Body of pancreas (tissue), 4 donors: ENCODE measurements at regions not wholly inside any gene's neighbourhood (a gene's known extent, or its start where the extent isn't known, plus 50 kb on each side); places are given as distances from the start of the nearest gene placed in this dataset.
"Not testable (repeated sequence)": the region's sequence is repeated elsewhere in the genome, so short reads cannot be mapped to it uniquely, and the experiment has no call there.

Source experiments
- CTCF ChIP-seq, 7 experiments: fragments of 450-650 bp in 4 of 7; fragments of 200-600 bp in 3 of 7; sonication (generic) in 3 of 7; IDR thresholded peaks; one replicate each; pipeline ENCODE4 v1.5.1; 2016 to 2019; ENCODE audit warnings: antibody characterized with exemption in 7 of 7
- POLR2A ChIP-seq, 3 donors: fragments of 450-650 bp; IDR thresholded peaks; one replicate each; pipeline ENCODE4 v1.6.1; 2016; ENCODE audit warnings: antibody characterized with exemption in 3 of 3, mild to moderate bottlenecking in 2 of 3

GRCh38 chr1:83406693-83407371 is 592.1 kb downstream of the TTLL7 start:
- not testable (repeated sequence) for TF ChIP-seq CTCF, POLR2A (IDR thresholded peaks at IDR 0.05)
